ENCODE measurements at regions not wholly inside any gene's neighbourhood (a gene's known extent, or its start where the extent isn't known, plus 50 kb on each side); places are given as distances from the start of the nearest gene placed in this dataset.

DNA sequence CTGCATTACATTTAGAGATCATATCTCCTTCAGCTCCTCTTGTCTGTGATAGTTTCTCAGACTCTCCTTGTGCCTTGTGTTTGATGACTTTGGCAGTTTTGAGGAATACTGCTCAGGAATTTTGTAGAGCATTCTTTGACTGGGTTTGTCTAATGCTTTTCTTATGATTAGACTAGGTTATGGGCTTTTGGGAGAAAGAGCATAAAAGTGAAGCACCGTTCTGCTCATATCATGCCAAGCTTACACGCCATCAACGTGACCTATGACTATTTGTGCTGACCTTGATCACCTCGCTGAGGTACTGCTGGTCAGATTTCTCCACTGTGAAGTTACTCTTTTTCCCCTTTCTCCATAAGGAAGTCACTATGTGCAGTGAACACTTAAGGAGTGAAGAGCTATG is 256.0 kb downstream of the LY86 start:
- no peak for TF ChIP-seq EZH2 (IDR thresholded peaks at IDR 0.05; ENCODE audit: borderline replicate concordance, low read depth, low read length, poor library complexity, severe bottlenecking)
- TF ChIP-seq, protein P1, sequence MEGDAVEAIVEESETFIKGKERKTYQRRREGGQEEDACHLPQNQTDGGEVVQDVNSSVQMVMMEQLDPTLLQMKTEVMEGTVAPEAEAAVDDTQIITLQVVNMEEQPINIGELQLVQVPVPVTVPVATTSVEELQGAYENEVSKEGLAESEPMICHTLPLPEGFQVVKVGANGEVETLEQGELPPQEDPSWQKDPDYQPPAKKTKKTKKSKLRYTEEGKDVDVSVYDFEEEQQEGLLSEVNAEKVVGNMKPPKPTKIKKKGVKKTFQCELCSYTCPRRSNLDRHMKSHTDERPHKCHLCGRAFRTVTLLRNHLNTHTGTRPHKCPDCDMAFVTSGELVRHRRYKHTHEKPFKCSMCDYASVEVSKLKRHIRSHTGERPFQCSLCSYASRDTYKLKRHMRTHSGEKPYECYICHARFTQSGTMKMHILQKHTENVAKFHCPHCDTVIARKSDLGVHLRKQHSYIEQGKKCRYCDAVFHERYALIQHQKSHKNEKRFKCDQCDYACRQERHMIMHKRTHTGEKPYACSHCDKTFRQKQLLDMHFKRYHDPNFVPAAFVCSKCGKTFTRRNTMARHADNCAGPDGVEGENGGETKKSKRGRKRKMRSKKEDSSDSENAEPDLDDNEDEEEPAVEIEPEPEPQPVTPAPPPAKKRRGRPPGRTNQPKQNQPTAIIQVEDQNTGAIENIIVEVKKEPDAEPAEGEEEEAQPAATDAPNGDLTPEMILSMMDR (conservative IDR thresholded peaks at IDR 0.05; ENCODE audit: low read depth, low read length), result no peak
